ENCODE measurements at regions not wholly inside any gene's neighbourhood (a gene's known extent, or its start where the extent isn't known, plus 50 kb on each side); places are given as distances from the start of the nearest gene placed in this dataset.
"Not testable (repeated sequence)": the region's sequence is repeated elsewhere in the genome, so short reads cannot be mapped to it uniquely, and the experiment has no call there.

GRCh38 chr21:18722193-18722592 lies 318.6 kb upstream of the TMPRSS15 start:
- no peak for DNase-seq

DNA sequence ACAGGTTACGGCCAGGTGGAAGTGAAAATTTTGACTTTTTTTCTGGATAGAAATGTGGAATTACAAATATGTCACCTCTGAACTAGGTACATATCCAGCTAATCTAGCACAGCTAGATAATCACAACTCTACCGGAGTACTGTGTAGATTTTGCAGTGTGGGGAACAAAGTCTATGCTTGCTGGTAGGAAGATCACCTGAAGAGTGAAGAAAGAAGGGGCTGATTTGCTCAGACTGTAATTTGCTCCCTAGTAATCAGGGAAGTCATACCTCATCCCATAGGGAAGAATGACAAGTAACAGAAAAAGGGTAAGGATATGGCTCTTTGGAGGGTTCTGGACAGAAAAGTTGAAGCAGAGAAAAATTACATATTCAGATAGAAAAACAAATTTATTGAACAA lies 319.6 kb upstream of the TMPRSS15 start:
- DNase-seq = no peak

DNA sequence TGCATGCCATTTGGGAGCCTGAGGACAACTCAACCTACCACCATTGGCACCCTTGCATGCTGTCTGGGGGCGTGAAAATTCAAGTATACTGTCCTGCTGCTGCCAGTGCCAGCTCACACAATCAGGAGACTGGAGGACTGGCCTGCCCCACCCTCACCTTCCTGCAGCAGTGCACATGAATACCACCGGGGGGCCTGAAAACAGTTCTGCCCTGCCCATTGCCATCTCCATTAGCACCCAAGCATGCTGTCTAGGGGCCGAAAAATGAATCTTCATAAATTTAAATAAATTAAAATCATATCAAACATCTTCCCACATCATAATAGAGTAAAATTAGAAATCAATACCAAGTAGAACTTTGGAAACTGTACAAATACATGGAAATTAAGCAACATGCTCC lies 322.1 kb upstream of the TMPRSS15 start:
- DNase-seq = no peak

DNA sequence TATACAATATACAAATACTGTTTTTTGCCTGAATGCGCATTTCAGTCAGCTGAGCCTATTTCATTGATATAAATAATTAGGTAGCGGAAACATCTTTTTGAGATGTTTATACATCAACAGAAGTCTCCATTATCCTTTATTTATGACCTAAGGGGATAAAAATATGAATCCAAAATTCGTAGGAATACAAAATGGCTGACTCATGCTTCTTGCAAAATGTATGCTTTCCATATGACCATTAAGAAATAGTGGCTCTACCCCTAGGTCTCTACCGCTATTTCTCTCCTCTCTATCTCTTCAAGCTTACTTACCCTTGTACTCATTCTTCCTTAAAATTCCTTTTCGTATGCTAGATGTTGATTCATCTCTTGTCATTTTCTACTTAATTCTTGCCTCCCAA lies 338.4 kb upstream of the TMPRSS15 start:
- DNase-seq = no peak

GRCh38 chr21:18743531-18743930 lies 339.9 kb upstream of the TMPRSS15 start:
- no peak for DNase-seq

DNA sequence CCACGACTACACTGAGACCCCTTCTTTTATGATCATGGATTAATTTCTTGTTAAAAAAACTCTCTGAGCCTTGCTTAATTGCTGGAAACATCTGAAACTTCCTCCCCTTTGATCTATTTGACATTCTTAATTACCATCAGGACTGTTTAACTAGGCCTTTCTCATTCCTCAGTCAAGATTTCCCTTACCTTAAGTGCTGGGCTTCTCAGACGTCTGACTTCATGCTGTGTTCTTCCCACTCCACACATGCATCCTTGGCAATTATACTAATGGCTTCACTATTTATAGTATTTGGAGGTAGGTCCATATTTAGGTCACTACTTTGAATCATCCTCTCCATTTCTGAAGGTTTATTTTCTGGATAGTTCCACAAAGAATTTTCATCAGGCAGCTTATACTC lies 341.3 kb upstream of the TMPRSS15 start:
- DNase-seq = no peak

GRCh38 chr21:18752894-18753293 lies 349.3 kb upstream of the TMPRSS15 start:
- DNase-seq = not testable (repeated sequence)

GRCh38 chr21:18756272-18756671 lies 352.7 kb upstream of the TMPRSS15 start:
- DNase-seq = not testable (repeated sequence)

DNA sequence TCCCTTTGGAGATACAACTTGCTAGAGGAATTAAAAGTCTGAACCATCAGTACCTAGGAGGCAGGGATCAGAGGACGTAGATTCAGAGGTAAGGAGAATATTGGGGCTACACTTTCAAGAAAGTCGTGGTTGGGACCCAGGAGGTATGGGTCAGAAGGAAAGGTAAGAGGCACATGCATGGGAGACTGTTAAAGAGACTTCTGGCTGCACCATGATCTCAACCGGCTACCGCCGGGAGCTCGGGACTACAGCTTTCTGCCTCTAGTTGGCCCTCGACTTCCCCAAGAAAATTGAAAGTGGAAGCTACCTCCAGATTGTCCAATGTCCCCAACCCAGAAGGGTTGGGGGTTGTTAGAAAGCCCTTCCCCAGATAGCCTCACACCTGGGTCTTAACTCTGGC lies 355.7 kb upstream of the TMPRSS15 start:
- DNase-seq = no peak

DNA sequence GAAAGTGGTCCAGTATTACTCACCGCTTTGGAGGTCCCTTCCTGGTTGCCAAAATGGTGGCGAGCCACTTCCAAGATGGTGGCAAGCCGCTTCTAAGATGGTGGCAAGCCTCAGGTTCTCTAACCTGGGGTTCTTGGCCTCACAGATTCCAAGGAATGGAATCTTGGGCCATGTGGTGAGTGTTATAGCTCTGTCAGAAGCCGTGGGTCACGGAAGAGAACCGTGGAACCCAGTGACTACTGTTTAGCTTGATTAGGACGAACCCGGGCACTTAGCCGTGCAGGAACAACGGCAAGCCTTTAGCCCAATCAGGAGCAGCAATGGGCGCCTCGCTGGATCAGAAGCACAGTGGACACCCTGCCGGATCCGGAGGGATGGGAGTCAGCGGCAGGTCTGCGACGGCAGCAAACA lies 356.2 kb upstream of the TMPRSS15 start:
- no peak for DNase-seq

- no peak for DNase-seq
Measured at GRCh38 chr21:18760247-18760646, 356.7 kb upstream of the TMPRSS15 start.

- DNase-seq = no peak
Measured at GRCh38 chr21:18764720-18765119, 361.1 kb upstream of the TMPRSS15 start.

GRCh38 chr21:18769599-18769998 lies 366.0 kb upstream of the TMPRSS15 start:
- no peak for DNase-seq

DNA sequence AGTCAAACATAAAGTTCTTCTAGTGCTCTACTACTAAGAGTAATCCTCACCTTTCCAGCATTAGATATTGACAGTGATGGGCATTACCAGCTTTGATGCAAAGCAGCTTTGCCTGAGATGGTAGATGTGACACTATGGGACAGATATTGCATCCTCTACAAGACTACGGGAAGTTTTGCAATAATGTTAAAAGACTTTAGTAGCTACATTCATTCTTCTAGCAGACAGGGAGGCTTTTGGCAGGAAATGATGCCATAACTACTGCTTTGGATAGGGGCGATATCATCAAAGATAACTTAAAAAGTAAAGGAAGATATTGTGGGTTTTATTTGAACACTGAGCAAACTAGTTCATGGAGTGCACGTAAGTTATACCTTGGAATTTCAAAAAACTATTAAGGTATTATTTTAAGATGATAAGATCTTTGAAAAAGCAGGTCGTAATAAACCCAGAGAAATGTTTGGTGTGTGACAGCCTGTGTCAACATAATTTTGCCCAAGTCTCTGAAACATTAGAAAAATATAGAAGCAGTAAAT lies 368.3 kb upstream of the TMPRSS15 start:
- no peak for DNase-seq

DNA sequence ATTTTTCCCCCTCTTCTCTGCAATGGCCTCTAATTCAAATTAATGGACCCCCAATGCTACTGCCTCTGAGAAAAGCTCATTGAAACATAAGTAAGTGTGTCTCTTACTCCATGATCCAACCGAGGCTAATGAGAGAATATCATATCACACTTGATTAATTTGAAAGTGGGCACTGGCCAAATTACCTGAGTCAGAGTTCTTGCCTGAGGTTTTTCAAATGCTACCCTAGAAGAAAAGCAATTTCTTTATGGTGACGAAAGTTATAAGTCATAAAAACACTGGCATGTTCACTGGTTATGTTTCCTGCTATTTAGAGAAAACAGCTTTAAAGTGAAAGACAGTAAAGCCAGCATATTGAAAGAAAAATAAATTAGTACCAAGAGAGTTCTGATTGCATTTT lies 368.8 kb upstream of the TMPRSS15 start:
- DNase-seq = no peak

GRCh38 chr21:18772897-18773296 lies 369.3 kb upstream of the TMPRSS15 start:
- DNase-seq = no peak

- DNase-seq = no peak
Measured at GRCh38 chr21:18776936-18777335, 373.4 kb upstream of the TMPRSS15 start.

GRCh38 chr21:18782721-18783120 lies 379.1 kb upstream of the TMPRSS15 start:
- DNase-seq = no peak

DNA sequence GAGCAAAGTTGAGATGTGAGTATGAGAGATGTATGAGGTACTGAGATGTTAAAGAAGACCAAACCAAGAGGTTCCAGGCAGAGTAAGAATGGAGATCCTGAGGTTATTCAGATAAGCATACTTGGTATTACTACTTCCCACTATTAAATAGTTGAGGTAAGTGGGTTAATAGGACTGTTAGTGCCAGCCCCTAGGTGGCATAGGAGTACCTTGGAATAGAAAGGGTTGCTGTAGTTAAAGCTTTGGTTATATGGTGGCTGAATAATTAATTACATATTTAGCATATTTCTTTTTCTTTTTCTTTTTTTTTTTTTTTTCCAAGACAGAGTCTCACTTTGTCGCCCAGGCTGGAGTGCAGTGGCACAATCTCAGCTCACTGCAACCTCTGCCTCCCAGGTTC lies 397.9 kb upstream of the TMPRSS15 start:
- DNase-seq = no peak

GRCh38 chr21:18803624-18804023 lies 400.0 kb upstream of the TMPRSS15 start:
- DNase-seq = no peak

GRCh38 chr21:18810136-18810535 lies 406.6 kb upstream of the TMPRSS15 start:
- no peak for DNase-seq

GRCh38 chr21:18812308-18812707 lies 408.7 kb upstream of the TMPRSS15 start:
- no peak for DNase-seq

GRCh38 chr21:18819507-18819906 lies 415.9 kb upstream of the TMPRSS15 start:
- DNase-seq = no peak

GRCh38 chr21:18826562-18826961 lies 423.0 kb upstream of the TMPRSS15 start:
- no peak for DNase-seq

DNA sequence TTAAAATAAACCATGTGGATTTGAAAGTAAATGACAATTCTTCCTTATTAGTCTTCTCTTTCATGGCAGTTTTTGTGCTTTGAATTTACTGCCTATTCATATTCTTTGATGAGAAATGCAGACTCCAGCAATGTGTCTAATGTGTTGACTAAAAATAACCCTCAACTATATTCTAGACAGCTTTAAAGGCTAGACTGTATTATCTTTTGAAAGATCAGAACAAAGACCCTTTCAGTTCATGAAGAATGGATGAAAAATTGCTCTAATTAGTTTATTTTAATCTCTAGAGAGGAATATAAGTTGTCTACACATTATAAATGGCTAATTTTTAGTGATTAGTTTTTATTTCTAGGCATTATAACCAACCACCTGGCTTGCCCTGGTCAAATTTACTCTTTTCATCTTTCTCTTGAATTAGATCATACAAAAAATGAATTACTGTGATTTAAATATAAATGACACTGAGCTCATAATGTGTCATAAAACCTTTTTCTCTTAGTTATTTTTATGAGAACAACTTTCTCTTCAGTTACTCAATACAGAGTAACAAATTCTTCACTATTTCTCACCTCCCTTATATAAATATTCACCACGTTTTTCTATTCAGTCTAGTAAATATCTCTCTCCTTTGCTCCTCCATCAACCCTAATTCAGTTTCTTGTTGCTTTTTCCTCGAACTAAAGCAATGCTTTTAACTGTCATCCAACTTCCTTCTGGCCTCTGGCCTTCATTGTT lies 428.5 kb upstream of the TMPRSS15 start:
- no peak for DNase-seq
